Lower lobe of right lung (tissue), 2 donors: ENCODE measurements at regions not wholly inside any gene's neighbourhood (a gene's known extent, or its start where the extent isn't known, plus 50 kb on each side); places are given as distances from the start of the nearest gene placed in this dataset.

Source experiments
- ATAC-seq, 2 donors: fragments of 200-7000 bp; cut with Tn5 transposase; one replicate each; pipeline ENCODE4 v1.9.1; 2020 to 2022; ENCODE audit warnings: mild to moderate bottlenecking in 2 of 2, moderate library complexity in 2 of 2
- DNase-seq: peaks from one replicate; pipeline ENCODE4 v3.0.0-alpha.2; 2020
- H3K27ac ChIP-seq: fragments of 200-600 bp; one replicate; pipeline ENCODE4 v1.8.0; 2022
- H3K27me3 ChIP-seq: fragments of 200-600 bp; one replicate; pipeline ENCODE4 v1.8.0; 2022; ENCODE audit warnings: low read depth
- H3K36me3 ChIP-seq: fragments of 200-600 bp; one replicate; pipeline ENCODE4 v1.8.0; 2022; ENCODE audit warnings: mild to moderate bottlenecking
- H3K4me1 ChIP-seq: fragments of 200-600 bp; one replicate; pipeline ENCODE4 v1.8.0; 2022
- H3K4me3 ChIP-seq: fragments of 200-600 bp; one replicate; pipeline ENCODE4 v1.8.0; 2022; ENCODE audit warnings: mild to moderate bottlenecking
- H3K9me3 ChIP-seq: fragments of 200-600 bp; one replicate; pipeline ENCODE4 v1.8.0; 2022
- intact Hi-C: fragments of 100-400 bp; cut with DNase I; formaldehyde crosslinking; loops from one replicate; pipeline ENCODE4 v1.11.0; 2022
- TF ChIP-seq, protein P1 (sequence below): fragments of 200-600 bp; IDR thresholded peaks from one replicate; pipeline ENCODE4 v1.8.0; 2022; ENCODE audit warnings: antibody characterized with exemption, mild to moderate bottlenecking
- donor health status: DM: no; HTN: yes; CAD: no; lungs with severe emphysema.

- DNase-seq (no peak), ATAC-seq (no peak)
- no peaks in the 10 kb centered on the region for H3K4me1 ChIP-seq
- H3K36me3 ChIP-seq = no peaks in the 10 kb centered on the region
- intact Hi-C loops = no loop called here
- H3K27me3 ChIP-seq = no peaks in the 10 kb centered on the region
- TF ChIP-seq, protein P1, sequence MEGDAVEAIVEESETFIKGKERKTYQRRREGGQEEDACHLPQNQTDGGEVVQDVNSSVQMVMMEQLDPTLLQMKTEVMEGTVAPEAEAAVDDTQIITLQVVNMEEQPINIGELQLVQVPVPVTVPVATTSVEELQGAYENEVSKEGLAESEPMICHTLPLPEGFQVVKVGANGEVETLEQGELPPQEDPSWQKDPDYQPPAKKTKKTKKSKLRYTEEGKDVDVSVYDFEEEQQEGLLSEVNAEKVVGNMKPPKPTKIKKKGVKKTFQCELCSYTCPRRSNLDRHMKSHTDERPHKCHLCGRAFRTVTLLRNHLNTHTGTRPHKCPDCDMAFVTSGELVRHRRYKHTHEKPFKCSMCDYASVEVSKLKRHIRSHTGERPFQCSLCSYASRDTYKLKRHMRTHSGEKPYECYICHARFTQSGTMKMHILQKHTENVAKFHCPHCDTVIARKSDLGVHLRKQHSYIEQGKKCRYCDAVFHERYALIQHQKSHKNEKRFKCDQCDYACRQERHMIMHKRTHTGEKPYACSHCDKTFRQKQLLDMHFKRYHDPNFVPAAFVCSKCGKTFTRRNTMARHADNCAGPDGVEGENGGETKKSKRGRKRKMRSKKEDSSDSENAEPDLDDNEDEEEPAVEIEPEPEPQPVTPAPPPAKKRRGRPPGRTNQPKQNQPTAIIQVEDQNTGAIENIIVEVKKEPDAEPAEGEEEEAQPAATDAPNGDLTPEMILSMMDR = no peak
- H3K27ac ChIP-seq = no peak overlapping the region
- no peaks in the 10 kb centered on the region for H3K9me3 ChIP-seq
- no peak overlapping the region for H3K4me3 ChIP-seq
Observed at GRCh38 chr11:21968702-21969101, 224.2 kb upstream of the ANO5 start.

DNA sequence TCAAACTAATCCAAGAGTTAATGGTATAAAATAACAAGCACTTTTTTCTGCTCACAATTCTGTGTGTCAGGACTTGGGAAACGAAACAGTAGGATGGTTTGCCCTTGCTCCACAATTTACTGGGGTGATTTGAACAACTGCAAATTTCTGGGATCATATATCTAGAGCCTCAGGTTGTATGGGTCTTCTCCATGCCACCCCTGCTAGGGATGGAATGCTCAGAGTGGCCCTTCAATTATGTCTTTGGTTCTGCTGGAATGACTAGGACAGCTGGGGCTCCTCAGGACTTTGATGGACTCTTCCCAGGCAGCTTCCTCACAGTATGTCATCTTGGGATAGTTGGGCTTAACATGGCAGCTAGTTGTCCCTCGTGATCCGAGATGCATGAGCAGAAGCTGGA lies 223.0 kb upstream of the ANO5 start:
- Histone ChIP-seq H3K36me3 (no peaks in the 10 kb centered on the region), H3K9me3 (no peaks in the 10 kb centered on the region), H3K27me3 (no peaks in the 10 kb centered on the region), H3K4me1 (no peaks in the 10 kb centered on the region), H3K27ac (no peak overlapping the region), H3K4me3 (no peak overlapping the region)
- intact Hi-C loops = no loop called here
- DNase-seq (no peak), ATAC-seq (no peak)
- TF ChIP-seq, protein P1 = no peak

DNA sequence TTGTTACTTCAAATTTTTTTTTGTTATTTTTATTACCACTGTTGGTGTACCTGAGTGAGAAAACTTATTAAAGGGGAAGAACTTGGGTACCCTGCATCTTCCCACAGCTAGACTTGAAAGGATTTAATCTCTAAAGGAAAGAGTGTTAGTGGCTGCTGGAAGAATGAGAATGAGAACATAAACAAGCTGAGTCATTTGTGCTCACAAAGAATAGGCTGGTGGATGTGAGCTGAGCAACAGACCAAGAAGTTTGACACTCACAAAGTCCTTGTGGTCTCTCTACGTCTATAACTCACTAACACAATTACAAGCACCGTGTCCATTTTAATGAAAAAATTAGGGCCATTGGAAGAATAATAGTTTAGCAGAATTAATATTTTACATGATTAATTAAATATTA lies 217.6 kb upstream of the ANO5 start:
- intact Hi-C loops = no loop called here
- Histone ChIP-seq H3K9me3 (no peaks in the 10 kb centered on the region), H3K27me3 (no peaks in the 10 kb centered on the region), H3K4me1 (no peaks in the 10 kb centered on the region), H3K4me3 (no peak overlapping the region), H3K27ac (no peak overlapping the region), H3K36me3 (no peaks in the 10 kb centered on the region)
- ATAC-seq (no peak), DNase-seq (no peak)
- TF ChIP-seq, protein P1 = no peak

DNA sequence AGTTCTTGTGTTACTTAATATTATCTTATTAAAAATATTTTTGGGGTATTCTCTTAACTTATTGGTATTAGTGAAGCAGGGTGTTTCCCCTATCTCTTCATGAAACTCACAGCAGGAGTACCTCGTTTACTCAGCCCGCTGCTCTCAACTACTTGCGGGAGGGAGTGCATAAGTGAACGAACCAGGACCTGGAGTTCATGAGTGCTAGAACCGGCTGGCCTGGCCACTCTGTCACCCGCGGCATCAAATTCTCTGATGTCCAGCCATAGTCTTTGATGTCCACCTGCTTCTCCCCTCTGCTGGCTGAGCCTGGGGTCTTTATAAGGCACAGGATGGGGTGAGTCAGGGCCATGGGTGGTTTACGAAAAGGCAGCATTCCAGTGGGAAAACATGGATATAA lies 216.7 kb upstream of the ANO5 start:
- DNase-seq = no peak
- Histone ChIP-seq H3K27ac (no peak overlapping the region), H3K4me1 (no peaks in the 10 kb centered on the region), H3K36me3 (no peaks in the 10 kb centered on the region), H3K9me3 (no peaks in the 10 kb centered on the region), H3K27me3 (no peaks in the 10 kb centered on the region), H3K4me3 (no peak overlapping the region)
- intact Hi-C loops = no loop called here
- TF ChIP-seq, protein P1 = no peak
- ATAC-seq = no peak

DNA sequence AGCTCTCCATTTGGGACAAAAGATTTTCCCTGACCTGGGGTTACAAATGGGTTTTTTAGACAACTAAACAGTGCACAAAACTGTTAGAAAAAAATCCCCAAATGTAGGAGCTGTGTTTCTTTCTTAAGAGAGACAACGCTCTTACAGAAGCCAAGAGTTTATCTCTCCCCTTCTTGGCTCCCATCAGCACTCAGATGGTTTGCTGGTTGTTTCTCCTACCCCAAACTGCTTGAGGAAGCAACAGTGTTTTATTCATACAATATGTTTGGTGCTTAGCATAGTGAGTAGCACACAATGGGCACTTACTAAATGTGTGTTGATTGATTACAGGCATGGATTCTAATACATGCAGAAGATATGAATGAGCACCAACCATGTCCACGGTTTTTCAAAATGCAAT lies 209.5 kb upstream of the ANO5 start:
- Histone ChIP-seq H3K36me3 (no peaks in the 10 kb centered on the region), H3K27me3 (no peaks in the 10 kb centered on the region), H3K27ac (no peak overlapping the region), H3K4me3 (no peak overlapping the region), H3K4me1 (no peaks in the 10 kb centered on the region), H3K9me3 (no peaks in the 10 kb centered on the region)
- ATAC-seq (no peak), DNase-seq (no peak)
- intact Hi-C loops = no loop called here
- TF ChIP-seq, protein P1 = no peak

- Histone ChIP-seq H3K4me1 (no peaks in the 10 kb centered on the region), H3K4me3 (no peak overlapping the region), H3K27ac (no peak overlapping the region), H3K36me3 (no peaks in the 10 kb centered on the region), H3K27me3 (no peaks in the 10 kb centered on the region), H3K9me3 (no peaks in the 10 kb centered on the region)
- TF ChIP-seq, protein P1 = no peak
- intact Hi-C loops = no loop called here
- DNase-seq (no peak), ATAC-seq (no peak)
Observed at GRCh38 chr11:21986361-21986760, 206.5 kb upstream of the ANO5 start.
